Muscle of back (tissue), 3 donors: ENCODE measurements at regions not wholly inside any gene's neighbourhood (a gene's known extent, or its start where the extent isn't known, plus 50 kb on each side); places are given as distances from the start of the nearest gene placed in this dataset.
"Not testable (repeated sequence)": the region's sequence is repeated elsewhere in the genome, so short reads cannot be mapped to it uniquely, and the experiment has no call there.

Experiments
- DNase-seq, 3 donors: peaks; one replicate each; pipeline versions ENCODE4 v3.0.0 to v3.0.0-alpha.2; 2013

DNA sequence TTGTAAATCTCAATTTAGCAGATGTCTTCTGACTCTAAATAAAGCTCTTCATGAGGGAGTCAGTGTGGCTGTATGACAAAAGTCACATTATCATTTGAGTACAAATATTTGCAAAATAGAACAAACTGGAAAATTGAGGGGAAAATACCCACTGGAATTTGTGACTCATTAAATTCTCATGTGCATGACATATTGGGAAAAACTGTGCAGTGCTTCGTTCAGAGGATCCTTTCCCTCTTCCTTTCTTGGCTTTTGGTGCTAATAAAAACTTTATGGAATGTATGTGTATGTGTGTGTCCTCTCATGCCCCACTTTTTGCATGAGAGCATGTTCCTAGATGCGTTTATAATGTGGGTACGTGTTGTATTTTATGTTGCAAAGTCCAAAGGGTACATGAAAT, 267.8 kb downstream of the KTN1 start:
- DNase-seq = peak; percentile 36 to 73 (median 63)

DNA sequence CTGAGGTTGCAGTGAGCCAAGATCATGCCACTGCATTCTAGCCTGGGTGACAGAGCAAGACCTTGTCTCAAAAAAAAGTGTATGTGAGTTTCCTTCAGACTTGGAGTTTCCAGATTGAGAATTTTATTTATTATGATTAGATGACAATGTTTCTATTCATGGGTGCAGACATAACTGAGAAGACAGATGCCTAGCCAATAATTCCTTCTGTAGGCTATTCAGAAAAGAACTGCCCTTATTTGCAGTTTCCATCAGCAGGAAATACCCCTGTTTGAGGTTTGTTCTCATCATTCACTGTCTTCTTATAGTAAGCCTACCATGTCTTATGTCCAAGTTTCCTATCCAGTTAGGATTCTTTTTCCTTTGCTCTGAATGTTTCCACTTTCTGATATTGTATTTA, 269.0 kb downstream of the KTN1 start:
- DNase-seq = no peak

GRCh38 chr14:55849833-55850232, 268.4 kb upstream of the PELI2 start:
- no peak for DNase-seq

DNA sequence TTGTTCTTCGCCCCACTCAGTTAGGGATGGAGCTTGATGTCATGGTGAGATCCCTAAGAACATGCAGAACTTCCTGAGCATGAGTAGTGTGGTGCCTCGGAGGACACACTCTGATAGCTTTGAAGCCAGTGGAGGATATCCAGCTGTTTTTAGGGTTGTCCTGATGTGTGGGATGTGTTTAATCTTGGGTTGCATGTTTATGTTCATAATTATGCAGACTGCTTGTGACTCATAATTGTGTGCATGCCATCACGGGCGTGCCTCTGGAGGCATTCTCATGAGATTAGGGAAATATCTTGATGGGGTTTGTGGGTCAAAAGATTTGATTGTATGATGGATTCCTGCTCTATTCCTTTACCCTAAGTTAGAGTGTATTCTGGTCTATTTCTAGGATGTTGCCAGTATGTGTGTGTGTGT, 267.4 kb upstream of the PELI2 start:
- no peak for DNase-seq

- no peak for DNase-seq
Measured at GRCh38 chr14:55851301-55851700, 266.9 kb upstream of the PELI2 start.

- no peak for DNase-seq
Measured at GRCh38 chr14:55851961-55852360, 266.2 kb upstream of the PELI2 start.

- no peak for DNase-seq
Measured at GRCh38 chr14:55855751-55856150, 262.5 kb upstream of the PELI2 start.

GRCh38 chr14:55858604-55859003, 259.6 kb upstream of the PELI2 start:
- no peak for DNase-seq

- not testable (repeated sequence) for DNase-seq
Measured at GRCh38 chr14:55861561-55861960, 256.6 kb upstream of the PELI2 start.

DNA sequence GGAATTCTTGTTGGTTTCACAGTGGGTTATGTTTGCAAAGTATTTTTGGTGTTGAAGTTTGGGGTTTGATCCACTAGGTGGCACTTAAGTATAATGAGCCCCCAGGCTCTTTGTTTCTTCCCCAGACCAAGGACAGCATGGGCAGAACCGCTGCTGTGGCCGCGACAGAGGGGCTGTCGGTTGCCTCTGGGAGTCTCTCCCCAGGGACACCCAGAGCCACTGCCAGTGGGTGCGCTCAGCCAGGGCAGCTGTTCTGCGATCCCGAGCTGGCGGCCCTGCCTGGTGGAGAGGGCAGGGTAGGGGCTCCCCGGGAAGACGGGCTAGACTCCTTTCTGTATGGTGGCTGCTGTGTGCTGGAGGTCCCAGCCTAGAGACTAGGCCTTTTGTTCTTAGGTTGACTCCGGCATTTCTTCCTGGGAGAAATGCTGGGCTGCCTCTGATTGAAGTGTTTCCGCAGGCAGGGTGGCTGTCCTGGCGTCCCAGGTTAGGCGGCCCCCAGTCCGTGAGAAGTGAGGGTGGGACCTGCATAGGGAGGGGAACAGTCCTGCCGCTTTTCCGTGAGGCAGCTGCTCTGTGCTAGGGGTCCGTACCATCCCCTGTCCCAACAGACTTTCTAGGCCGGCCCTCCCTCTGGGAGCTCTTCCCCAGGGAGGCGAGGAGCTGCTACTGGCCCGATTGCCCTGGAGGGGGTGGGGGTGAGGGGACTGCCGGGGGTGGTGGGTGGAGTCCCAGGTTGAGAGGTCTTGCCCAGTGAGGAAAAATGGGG, 253.1 kb upstream of the PELI2 start:
- DNase-seq = no peak

GRCh38 chr14:55867311-55867710, 250.9 kb upstream of the PELI2 start:
- no peak for DNase-seq

GRCh38 chr14:55867719-55868118, 250.5 kb upstream of the PELI2 start:
- no peak for DNase-seq

GRCh38 chr14:55869397-55870049, 248.7 kb upstream of the PELI2 start:
- DNase-seq = no peak

GRCh38 chr14:55873169-55873568, 245.0 kb upstream of the PELI2 start:
- DNase-seq = no peak

DNA sequence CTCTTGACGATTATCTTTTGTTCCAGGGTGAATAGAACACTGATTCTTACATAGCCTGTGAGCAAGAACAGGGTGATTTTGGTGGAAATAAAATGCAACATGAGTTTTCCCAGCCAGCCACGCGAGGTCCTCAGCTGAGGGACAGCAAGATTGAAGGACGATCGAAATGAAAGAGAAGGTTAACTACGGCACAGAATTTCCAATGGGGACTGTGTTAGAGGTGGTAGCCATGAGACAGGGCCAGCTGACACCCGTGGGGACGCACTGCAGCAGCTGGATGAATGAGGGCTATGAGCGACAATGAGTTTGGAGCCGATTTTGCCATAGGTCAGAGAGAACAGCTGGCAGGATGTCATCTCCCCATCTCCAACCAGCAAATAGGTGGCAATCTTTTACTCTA, 243.4 kb upstream of the PELI2 start:
- no peak for DNase-seq

DNA sequence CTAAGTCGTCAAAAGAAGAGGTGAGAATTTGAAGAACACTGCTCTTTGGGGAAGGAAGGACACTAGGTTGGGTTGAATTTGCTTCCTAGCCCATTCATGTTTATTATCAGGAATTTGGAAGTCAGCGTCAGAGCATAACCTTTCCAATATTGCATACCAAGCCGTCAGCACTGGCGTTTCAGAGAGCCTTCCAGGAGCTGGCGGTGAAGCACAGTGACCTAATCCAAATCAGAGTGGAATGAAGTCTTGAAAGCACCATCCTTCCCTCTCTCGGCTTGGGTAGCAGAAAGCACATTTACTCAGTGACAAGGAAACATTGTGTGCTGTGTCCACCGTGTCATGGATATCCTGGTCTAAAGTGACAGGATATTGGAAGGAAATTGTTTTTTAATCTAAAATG, 240.3 kb upstream of the PELI2 start:
- peak in 2 of 3 donors; percentile 38 to 59 for DNase-seq

DNA sequence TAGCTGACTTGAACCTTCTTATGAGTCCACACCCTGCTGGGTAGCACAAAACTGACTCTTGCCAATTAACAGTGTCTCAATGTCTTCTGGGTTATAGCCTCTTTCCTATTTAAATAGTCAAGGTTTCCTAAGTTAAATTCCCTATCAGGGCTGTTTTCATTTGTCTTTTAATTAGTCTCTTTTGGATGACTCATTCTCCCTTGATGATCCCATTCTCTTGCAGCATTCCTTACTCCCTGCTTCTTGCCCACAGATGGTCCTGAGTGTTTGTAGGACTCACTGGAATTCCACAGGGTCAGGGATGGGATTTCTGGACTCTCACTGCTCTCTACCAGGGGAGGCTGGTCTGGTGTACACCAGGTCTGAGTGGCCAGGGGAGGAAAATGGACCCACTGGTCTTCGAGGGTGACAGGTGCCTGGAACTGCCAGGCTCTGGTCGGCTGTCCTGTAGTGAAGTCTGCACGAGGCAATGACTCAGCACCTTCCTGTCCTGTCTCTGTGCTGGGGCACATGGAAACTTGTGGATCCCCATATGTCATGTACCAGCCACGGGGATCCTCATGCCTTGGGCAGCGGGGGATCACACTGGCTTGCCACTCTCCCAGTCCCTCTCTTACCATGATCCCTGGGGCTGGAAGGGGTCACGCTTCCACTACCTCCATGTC, 236.5 kb upstream of the PELI2 start:
- no peak for DNase-seq

GRCh38 chr14:55884819-55885218, 233.4 kb upstream of the PELI2 start:
- no peak for DNase-seq

- no peak for DNase-seq
Measured at GRCh38 chr14:55889124-55889523, 229.1 kb upstream of the PELI2 start.

- no peak for DNase-seq
Measured at GRCh38 chr14:55891692-55892091, 226.5 kb upstream of the PELI2 start.

GRCh38 chr14:55892906-55893305, 225.3 kb upstream of the PELI2 start:
- DNase-seq = no peak

DNA sequence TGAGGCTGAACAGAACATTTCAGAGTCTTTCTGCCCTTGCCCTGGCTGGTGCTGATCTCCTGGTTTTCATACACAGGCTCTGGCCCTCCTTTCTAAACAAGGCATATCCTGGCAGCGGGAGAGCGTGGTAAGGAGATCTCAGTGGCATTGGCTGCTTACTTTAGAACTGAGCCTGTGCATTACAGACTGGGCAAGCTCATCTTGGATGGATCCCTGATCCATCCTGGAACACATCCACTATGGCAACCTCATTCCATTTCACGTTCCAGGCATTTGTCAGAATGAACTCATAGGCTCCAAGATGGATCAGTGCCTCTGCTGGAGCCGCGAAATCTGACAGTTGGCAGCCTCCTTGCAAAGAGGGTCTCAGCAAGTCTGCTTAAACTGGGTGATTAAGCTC, 224.5 kb upstream of the PELI2 start:
- DNase-seq = peak in 1 of 3 donors; percentile 15

- no peak for DNase-seq
Measured at GRCh38 chr14:55897031-55897430, 221.2 kb upstream of the PELI2 start.
